Adrenal gland (tissue), 9 donors: ENCODE measurements at regions not wholly inside any gene's neighbourhood (a gene's known extent, or its start where the extent isn't known, plus 50 kb on each side); places are given as distances from the start of the nearest gene placed in this dataset.

Source experiments
- DNase-seq, 7 donors: peaks; one replicate each; pipeline ENCODE4 v3.0.0-alpha.2; 2019 to 2020
- H3K27ac ChIP-seq, 5 donors: fragments of 200-600 bp; sonication (generic) in 4 of 5; 1 replicate in 3 of 5; 2 replicates in 2 of 5; pipeline versions ENCODE4 v1.5.1 to v1.8.0; 2016 to 2020; ENCODE audit warnings: mild to moderate bottlenecking in 1 of 5
- H3K27me3 ChIP-seq: fragments of 200-600 bp; 2 replicates; pipeline ENCODE4 v1.8.0; 2021
- H3K36me3 ChIP-seq, 2 donors: fragments of 200-600 bp; replicated peaks in 1 of 2; 1 replicate in 1 of 2; 2 replicates in 1 of 2; pipeline versions ENCODE4 v1.5.1 to v1.8.0; 2018 to 2022
- H3K4me1 ChIP-seq, 2 donors: fragments of 200-600 bp; replicated peaks in 1 of 2; 1 replicate in 1 of 2; 2 replicates in 1 of 2; pipeline versions ENCODE4 v1.5.1 to v1.8.0; 2018 to 2021
- H3K4me3 ChIP-seq, 4 donors: fragments of 200-600 bp; sonication (generic) in 3 of 4; one replicate each; pipeline ENCODE4 v1.5.1; 2016 to 2018
- H3K9me3 ChIP-seq, 3 donors: fragments of 200-600 bp; sonication (generic) in 1 of 3; replicated peaks in 1 of 3; 1 replicate in 2 of 3; 2 replicates in 1 of 3; pipeline versions ENCODE4 v1.5.1 to v1.8.0; 2016 to 2021
- CTCF ChIP-seq, 6 experiments: fragments of 450-650 bp in 4 of 6; fragments of 200-600 bp in 2 of 6; sonication (generic) in 1 of 6; IDR thresholded peaks; 1 replicate in 5 of 6; 2 replicates in 1 of 6; pipeline versions ENCODE4 v1.5.1 to v1.8.0; 2016 to 2021; ENCODE audit warnings: antibody characterized with exemption in 6 of 6, mild to moderate bottlenecking in 2 of 6, moderate library complexity in 1 of 6
- POLR2A ChIP-seq, 2 donors: fragments of 450-650 bp; IDR thresholded peaks; one replicate each; pipeline ENCODE4 v1.6.1; 2017; ENCODE audit warnings: antibody characterized with exemption in 2 of 2, mild to moderate bottlenecking in 2 of 2, moderate library complexity in 1 of 2
- WGBS, 4 donors: extraction: QIAGEN DNeasy Blood & Tissue Kit in 2 of 4; methylation state at CpG; one replicate each; pipeline versions ENCODE4 v1.1.5 to v1.1.7; 2013 to 2017; 5-methylcytosine and 5-hydroxymethylcytosine counted together
- intact Hi-C, 2 donors: fragments of 100-400 bp; cut with DNase I; formaldehyde crosslinking; loops; one replicate each; pipeline versions ENCODE4 v1.14.1 to v1.15.0; 2022 to 2023
- donor health status: healthy with polysubstance abuse.
- donor health status: Bipolar disorder and iron deficiency.
- donor health status: DM: yes; HTN: yes; CAD: no.
- donor health status: DM: no; HTN: no; CAD: no.
- donor health status: DM: no; HTN: no; CAD: no.

GRCh38 chr12:105427883-105428282, 97.4 kb downstream of the C12orf75 start:
- Histone ChIP-seq H3K4me3 (no peak overlapping the region), H3K36me3 (no peaks in the 10 kb centered on the region), H3K9me3 (no peaks in the 10 kb centered on the region), H3K27ac (no peak overlapping the region), H3K4me1 (no peaks in the 10 kb centered on the region), H3K27me3 (no peaks in the 10 kb centered on the region)
- intact Hi-C loops = no loop called here
- DNase-seq = no peak
- TF ChIP-seq CTCF (IDR thresholded peaks at IDR 0.05) (no peak), POLR2A (IDR thresholded peaks at IDR 0.05) (no peak)

- Histone ChIP-seq H3K4me3 (no peak overlapping the region), H3K4me1 (no peaks in the 10 kb centered on the region), H3K27me3 (no peaks in the 10 kb centered on the region), H3K36me3 (no peaks in the 10 kb centered on the region), H3K27ac (no peak overlapping the region), H3K9me3 (no peaks in the 10 kb centered on the region)
- TF ChIP-seq POLR2A (IDR thresholded peaks at IDR 0.05) = no peak
- TF ChIP-seq CTCF (IDR thresholded peaks at IDR 0.05) = no peak
- intact Hi-C loops = no loop called here
- 63 to 83% (median 72%) methylated on average over 1 of the region's 1 CpG for WGBS, 4 donors
- DNase-seq = no peak
Measured at GRCh38 chr12:105428793-105429395, 98.4 kb downstream of the C12orf75 start.

- TF ChIP-seq CTCF (IDR thresholded peaks at IDR 0.05) = no peak
- TF ChIP-seq POLR2A (IDR thresholded peaks at IDR 0.05) = no peak
- Histone ChIP-seq H3K27ac (no peak overlapping the region), H3K4me1 (no peaks in the 10 kb centered on the region), H3K27me3 (peaks cover 5% of the 10 kb centered on the region), H3K9me3 (no peaks in the 10 kb centered on the region), H3K36me3 (no peaks in the 10 kb centered on the region), H3K4me3 (no peak overlapping the region)
- DNase-seq = no peak
- WGBS, 4 donors = 85 to 100% (median 94%) methylated on average over 1 of the region's 1 CpG
- intact Hi-C loops = no loop called here
Measured at GRCh38 chr12:105429511-105429910, 99.0 kb downstream of the C12orf75 start.

GRCh38 chr12:105431537-105432100, 101.1 kb downstream of the C12orf75 start:
- Histone ChIP-seq H3K36me3 (no peaks in the 10 kb centered on the region), H3K9me3 (no peaks in the 10 kb centered on the region), H3K27ac (no peak overlapping the region), H3K27me3 (peaks cover 5% of the 10 kb centered on the region), H3K4me3 (no peak overlapping the region), H3K4me1 (no peaks in the 10 kb centered on the region)
- intact Hi-C loops = no loop called here
- TF ChIP-seq CTCF (IDR thresholded peaks at IDR 0.05) = no peak
- TF ChIP-seq POLR2A (IDR thresholded peaks at IDR 0.05) = no peak
- DNase-seq = no peak
- 73 to 89% (median 79%) methylated on average over 2 of the region's 2 CpGs for WGBS, 4 donors
